BLaER1 (cell line): ENCODE measurements at regions not wholly inside any gene's neighbourhood (a gene's known extent, or its start where the extent isn't known, plus 50 kb on each side); places are given as distances from the start of the nearest gene placed in this dataset.

Experiments used
- H3K27ac ChIP-seq: shearing (Covaris generic); formaldehyde crosslinking; 2 replicates; pipeline ENCODE4 v1.8.1; 2022
- H3K27me3 ChIP-seq: shearing (Covaris generic); formaldehyde crosslinking; 2 replicates; pipeline ENCODE4 v1.8.1; 2022
- H3K36me3 ChIP-seq: shearing (Covaris generic); formaldehyde crosslinking; 2 replicates; pipeline ENCODE4 v1.8.1; 2022
- H3K4me1 ChIP-seq: shearing (Covaris generic); formaldehyde crosslinking; 2 replicates; pipeline ENCODE4 v1.8.1; 2022
- H3K4me2 ChIP-seq: shearing (Covaris generic); formaldehyde crosslinking; 2 replicates; pipeline ENCODE4 v1.8.1; 2022
- H3K4me3 ChIP-seq: shearing (Covaris generic); formaldehyde crosslinking; 2 replicates; pipeline ENCODE4 v1.8.1; 2022
- H3K9ac ChIP-seq: shearing (Covaris generic); formaldehyde crosslinking; 2 replicates; pipeline ENCODE4 v1.8.1; 2022
- H3K9me3 ChIP-seq: shearing (Covaris generic); formaldehyde crosslinking; 2 replicates; pipeline ENCODE4 v1.8.1; 2022
- H4K20me1 ChIP-seq: shearing (Covaris generic); formaldehyde crosslinking; 2 replicates; pipeline ENCODE4 v1.8.1; 2022
- Cebpa-rat ChIP-seq: shearing (Covaris generic); IDR thresholded peaks from 2 replicates; pipeline ENCODE4 v1.8.1; 2022

GRCh38 chr7:26049081-26049480 lies 102.9 kb upstream of the NFE2L3 start:
- H3K9ac ChIP-seq, result no peak overlapping the region
- H3K9me3 ChIP-seq, result peaks cover 13% of the 10 kb centered on the region; the same call in 1 of the 2 replicates
- H3K27me3 ChIP-seq, result no peaks in the 10 kb centered on the region
- TF ChIP-seq Cebpa-rat, result no peak
- no peaks in the 10 kb centered on the region for H4K20me1 ChIP-seq
- H3K27ac ChIP-seq, result no peak overlapping the region
- no peaks in the 10 kb centered on the region for H3K4me1 ChIP-seq
- H3K36me3 ChIP-seq, result no peaks in the 10 kb centered on the region
- H3K4me3 ChIP-seq, result no peak overlapping the region
- no peak overlapping the region for H3K4me2 ChIP-seq

GRCh38 chr7:26051021-26051420 lies 101.0 kb upstream of the NFE2L3 start:
- no peaks in the 10 kb centered on the region for H3K4me1 ChIP-seq
- peaks cover 13% of the 10 kb centered on the region; the same call in 1 of the 2 replicates for H3K9me3 ChIP-seq
- H3K9ac ChIP-seq, result no peak overlapping the region
- no peak overlapping the region for H3K4me3 ChIP-seq
- H4K20me1 ChIP-seq, result no peaks in the 10 kb centered on the region
- no peak overlapping the region for H3K4me2 ChIP-seq
- H3K27me3 ChIP-seq, result no peaks in the 10 kb centered on the region
- H3K27ac ChIP-seq, result no peak overlapping the region
- TF ChIP-seq Cebpa-rat, result no peak
- no peaks in the 10 kb centered on the region for H3K36me3 ChIP-seq

- Histone ChIP-seq H3K4me2 (no peak overlapping the region), H3K27me3 (no peaks in the 10 kb centered on the region), H4K20me1 (no peaks in the 10 kb centered on the region), H3K4me3 (no peak overlapping the region), H3K9ac (no peak overlapping the region), H3K9me3 (peaks cover 13% of the 10 kb centered on the region; the same call in 1 of the 2 replicates), H3K36me3 (no peaks in the 10 kb centered on the region), H3K27ac (no peak overlapping the region), H3K4me1 (no peaks in the 10 kb centered on the region)
- no peak for TF ChIP-seq Cebpa-rat
Measured at GRCh38 chr7:26052706-26053105, 99.3 kb upstream of the NFE2L3 start.

- Histone ChIP-seq H3K27me3 (no peaks in the 10 kb centered on the region), H3K4me1 (peaks cover 5% of the 10 kb centered on the region; the same call in 1 of the 2 replicates), H3K9ac (no peak overlapping the region), H3K27ac (no peak overlapping the region), H4K20me1 (no peaks in the 10 kb centered on the region), H3K4me3 (no peak overlapping the region), H3K9me3 (peaks cover 13% of the 10 kb centered on the region; the same call in 1 of the 2 replicates), H3K36me3 (no peaks in the 10 kb centered on the region), H3K4me2 (no peak overlapping the region)
- no peak for TF ChIP-seq Cebpa-rat
Measured at GRCh38 chr7:26054386-26054785, 97.6 kb upstream of the NFE2L3 start.

- Histone ChIP-seq H3K4me1 (peaks cover 5% of the 10 kb centered on the region; the same call in 1 of the 2 replicates), H3K36me3 (no peaks in the 10 kb centered on the region), H3K27ac (no peak overlapping the region), H4K20me1 (no peaks in the 10 kb centered on the region), H3K9ac (no peak overlapping the region), H3K27me3 (no peaks in the 10 kb centered on the region), H3K4me3 (no peak overlapping the region), H3K4me2 (no peak overlapping the region), H3K9me3 (peaks cover 13% of the 10 kb centered on the region; the same call in 1 of the 2 replicates)
- TF ChIP-seq Cebpa-rat, result no peak
Measured at GRCh38 chr7:26055241-26055640, 96.8 kb upstream of the NFE2L3 start.

- Histone ChIP-seq H3K36me3 (no peaks in the 10 kb centered on the region), H3K27ac (no peak overlapping the region), H4K20me1 (no peaks in the 10 kb centered on the region), H3K9ac (no peak overlapping the region), H3K9me3 (no peaks in the 10 kb centered on the region), H3K27me3 (no peaks in the 10 kb centered on the region), H3K4me2 (no peak overlapping the region), H3K4me1 (peaks cover 18% of the 10 kb centered on the region), H3K4me3 (no peak overlapping the region)
- TF ChIP-seq Cebpa-rat, result no peak
Measured at GRCh38 chr7:26060733-26061677, 91.0 kb upstream of the NFE2L3 start.

GRCh38 chr7:26061678-26062603 lies 90.1 kb upstream of the NFE2L3 start:
- H3K4me1 ChIP-seq, result peaks cover 18% of the 10 kb centered on the region
- H3K27me3 ChIP-seq, result no peaks in the 10 kb centered on the region
- TF ChIP-seq Cebpa-rat, result no peak
- H3K36me3 ChIP-seq, result no peaks in the 10 kb centered on the region
- no peaks in the 10 kb centered on the region for H3K9me3 ChIP-seq
- H3K4me2 ChIP-seq, result peak overlapping the region; percentile 43
- no peaks in the 10 kb centered on the region for H4K20me1 ChIP-seq
- H3K27ac ChIP-seq, result no peak overlapping the region
- H3K4me3 ChIP-seq, result no peak overlapping the region
- H3K9ac ChIP-seq, result no peak overlapping the region

- Histone ChIP-seq H3K9me3 (no peaks in the 10 kb centered on the region), H3K36me3 (no peaks in the 10 kb centered on the region), H3K4me1 (peaks cover 13% of the 10 kb centered on the region), H3K4me3 (no peak overlapping the region), H3K27me3 (no peaks in the 10 kb centered on the region), H3K9ac (no peak overlapping the region), H4K20me1 (no peaks in the 10 kb centered on the region), H3K4me2 (no peak overlapping the region), H3K27ac (no peak overlapping the region)
- TF ChIP-seq Cebpa-rat, result no peak
Measured at GRCh38 chr7:26065652-26066051, 86.3 kb upstream of the NFE2L3 start.

GRCh38 chr7:26066736-26067135 lies 85.3 kb upstream of the NFE2L3 start:
- Histone ChIP-seq H4K20me1 (no peaks in the 10 kb centered on the region), H3K4me1 (peaks cover 13% of the 10 kb centered on the region), H3K27me3 (no peaks in the 10 kb centered on the region), H3K27ac (no peak overlapping the region), H3K36me3 (no peaks in the 10 kb centered on the region), H3K4me2 (no peak overlapping the region), H3K9ac (no peak overlapping the region), H3K9me3 (no peaks in the 10 kb centered on the region), H3K4me3 (no peak overlapping the region)
- TF ChIP-seq Cebpa-rat, result no peak

GRCh38 chr7:26070290-26070689 lies 81.7 kb upstream of the NFE2L3 start:
- Histone ChIP-seq H3K4me3 (no peak overlapping the region), H3K27me3 (no peaks in the 10 kb centered on the region), H3K36me3 (no peaks in the 10 kb centered on the region), H3K9me3 (no peaks in the 10 kb centered on the region), H3K4me2 (no peak overlapping the region), H4K20me1 (no peaks in the 10 kb centered on the region), H3K4me1 (no peaks in the 10 kb centered on the region), H3K9ac (no peak overlapping the region), H3K27ac (no peak overlapping the region)
- TF ChIP-seq Cebpa-rat, result no peak
